ENCODE measurements at regions not wholly inside any gene's neighbourhood (a gene's known extent, or its start where the extent isn't known, plus 50 kb on each side); places are given as distances from the start of the nearest gene placed in this dataset.

GRCh38 chr6:154651656-154652055, 81.6 kb upstream of the SCAF8 start:
- no peak for TF ChIP-seq CTCF (IDR thresholded peaks at IDR 0.05 in 4 of 5, conservative IDR thresholded peaks at IDR 0.05 in 1 of 5)
- TF ChIP-seq POLR2A (IDR thresholded peaks at IDR 0.05): no peak
